Mucosa of gallbladder (tissue), 1 donor: ENCODE measurements at regions not wholly inside any gene's neighbourhood (a gene's known extent, or its start where the extent isn't known, plus 50 kb on each side); places are given as distances from the start of the nearest gene placed in this dataset.

Experiments used
- DNase-seq: peaks from one replicate; pipeline ENCODE4 v3.0.0-alpha.2; 2020; ENCODE audit warnings: low spot score
- donor health status: DM: no; HTN: no; CAD: no.

- DNase-seq: no peak
These were observed 403.3 kb downstream of the METTL4 start for GRCh38 chr18:2168022-2168421.

GRCh38 chr18:2169656-2170055, 401.6 kb downstream of the METTL4 start:
- DNase-seq: no peak

- peak; percentile 16 for DNase-seq
These were observed 399.3 kb downstream of the METTL4 start for GRCh38 chr18:2171840-2172625.

GRCh38 chr18:2172881-2173280, 398.4 kb downstream of the METTL4 start:
- no peak for DNase-seq

GRCh38 chr18:2173486-2173885, 397.8 kb downstream of the METTL4 start:
- DNase-seq: peak; percentile 19

- DNase-seq: no peak
These were observed 393.3 kb downstream of the METTL4 start for GRCh38 chr18:2178036-2178435.

- DNase-seq: no peak
These were observed 391.7 kb downstream of the METTL4 start for GRCh38 chr18:2179498-2180183.

GRCh38 chr18:2180586-2180985, 390.7 kb downstream of the METTL4 start:
- no peak for DNase-seq

- no peak for DNase-seq
These were observed 387.9 kb downstream of the METTL4 start for GRCh38 chr18:2183432-2183831.

GRCh38 chr18:2186967-2187366, 384.3 kb downstream of the METTL4 start:
- DNase-seq: no peak

GRCh38 chr18:2188258-2188657, 383.0 kb downstream of the METTL4 start:
- no peak for DNase-seq

GRCh38 chr18:2191180-2191790, 380.0 kb downstream of the METTL4 start:
- no peak for DNase-seq

- DNase-seq: no peak
These were observed 378.7 kb downstream of the METTL4 start for GRCh38 chr18:2192562-2192961.

- no peak for DNase-seq
These were observed 373.4 kb downstream of the METTL4 start for GRCh38 chr18:2197946-2198345.

GRCh38 chr18:2199060-2199459, 372.2 kb downstream of the METTL4 start:
- DNase-seq: no peak

- no peak for DNase-seq
These were observed 370.2 kb downstream of the METTL4 start for GRCh38 chr18:2201036-2201600.

- no peak for DNase-seq
These were observed 366.6 kb downstream of the METTL4 start for GRCh38 chr18:2204736-2205135.

- no peak for DNase-seq
These were observed 364.0 kb downstream of the METTL4 start for GRCh38 chr18:2207294-2207693.

GRCh38 chr18:2212598-2213205, 358.6 kb downstream of the METTL4 start:
- DNase-seq: no peak

GRCh38 chr18:2213905-2214304, 357.4 kb downstream of the METTL4 start:
- DNase-seq: no peak

GRCh38 chr18:2217356-2217755, 353.9 kb downstream of the METTL4 start:
- DNase-seq: no peak

- DNase-seq: no peak
These were observed 353.2 kb downstream of the METTL4 start for GRCh38 chr18:2218101-2218500.
